Cardiac muscle cell (in vitro differentiated cells and primary cell): ENCODE measurements at regions not wholly inside any gene's neighbourhood (a gene's known extent, or its start where the extent isn't known, plus 50 kb on each side); places are given as distances from the start of the nearest gene placed in this dataset.
"Not testable (repeated sequence)": the region's sequence is repeated elsewhere in the genome, so short reads cannot be mapped to it uniquely, and the experiment has no call there.

Experiments used
- DNase-seq, 2 donors: peaks; one replicate each; pipeline versions ENCODE4 v3.0.0 to v3.0.0-alpha.2; 2010 to 2017; ENCODE audit warnings: low read depth in 1 of 2, low spot score in 1 of 2
- H3K27ac ChIP-seq: fragments of 200-600 bp; sonication (generic); 2 replicates; pipeline ENCODE4 v1.5.1; 2016
- H3K27me3 ChIP-seq: fragments of 200-600 bp; sonication (generic); 2 replicates; pipeline ENCODE4 v1.6.0; 2016; ENCODE audit warnings: control low read depth
- H3K36me3 ChIP-seq: fragments of 200-600 bp; sonication (generic); 2 replicates; pipeline ENCODE4 v1.5.1; 2016; ENCODE audit warnings: control low read depth
- H3K4me1 ChIP-seq: fragments of 200-600 bp; sonication (generic); 2 replicates; pipeline ENCODE4 v1.8.1; 2017; ENCODE audit warnings: low read depth, mild to moderate bottlenecking, mixed run types
- H3K4me3 ChIP-seq: fragments of 200-600 bp; sonication (generic); 2 replicates; pipeline ENCODE4 v1.5.1; 2016; ENCODE audit warnings: mild to moderate bottlenecking
- H3K9me3 ChIP-seq: fragments of 200-600 bp; sonication (generic); 2 replicates; pipeline ENCODE4 v1.5.1; 2017; ENCODE audit warnings: low read depth, mild to moderate bottlenecking, control low read depth
- TF ChIP-seq, protein P1 (sequence below): IDR thresholded peaks from 2 replicates; pipeline ENCODE4 v1.5.1; 2012; ENCODE audit warnings: low read depth, mild to moderate bottlenecking, low read length

DNA sequence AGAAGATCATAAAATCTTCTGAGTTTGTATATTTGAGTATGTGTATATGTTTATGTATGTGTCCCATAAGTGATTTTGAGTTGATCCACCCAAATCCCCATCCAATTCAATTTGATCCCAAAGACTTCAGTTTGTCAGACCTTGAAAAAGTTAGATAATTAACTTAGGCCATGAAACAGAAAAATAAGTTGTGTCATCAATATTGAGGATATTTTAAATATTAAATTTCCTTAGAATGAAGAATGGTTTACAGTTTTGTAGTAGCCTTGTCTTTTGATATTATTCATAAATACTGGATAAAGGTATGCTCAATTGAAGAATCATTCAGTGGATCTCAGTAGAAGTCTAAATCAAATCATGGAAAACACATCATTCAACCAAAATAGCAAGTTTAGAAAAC lies 864.4 kb upstream of the INTU start:
- no peak for DNase-seq
- Histone ChIP-seq H3K4me1 (no peaks in the 10 kb centered on the region), H3K4me3 (no peak overlapping the region), H3K27me3 (no peaks in the 10 kb centered on the region), H3K27ac (no peak overlapping the region), H3K9me3 (no peaks in the 10 kb centered on the region), H3K36me3 (no peaks in the 10 kb centered on the region)
- TF ChIP-seq, protein P1, sequence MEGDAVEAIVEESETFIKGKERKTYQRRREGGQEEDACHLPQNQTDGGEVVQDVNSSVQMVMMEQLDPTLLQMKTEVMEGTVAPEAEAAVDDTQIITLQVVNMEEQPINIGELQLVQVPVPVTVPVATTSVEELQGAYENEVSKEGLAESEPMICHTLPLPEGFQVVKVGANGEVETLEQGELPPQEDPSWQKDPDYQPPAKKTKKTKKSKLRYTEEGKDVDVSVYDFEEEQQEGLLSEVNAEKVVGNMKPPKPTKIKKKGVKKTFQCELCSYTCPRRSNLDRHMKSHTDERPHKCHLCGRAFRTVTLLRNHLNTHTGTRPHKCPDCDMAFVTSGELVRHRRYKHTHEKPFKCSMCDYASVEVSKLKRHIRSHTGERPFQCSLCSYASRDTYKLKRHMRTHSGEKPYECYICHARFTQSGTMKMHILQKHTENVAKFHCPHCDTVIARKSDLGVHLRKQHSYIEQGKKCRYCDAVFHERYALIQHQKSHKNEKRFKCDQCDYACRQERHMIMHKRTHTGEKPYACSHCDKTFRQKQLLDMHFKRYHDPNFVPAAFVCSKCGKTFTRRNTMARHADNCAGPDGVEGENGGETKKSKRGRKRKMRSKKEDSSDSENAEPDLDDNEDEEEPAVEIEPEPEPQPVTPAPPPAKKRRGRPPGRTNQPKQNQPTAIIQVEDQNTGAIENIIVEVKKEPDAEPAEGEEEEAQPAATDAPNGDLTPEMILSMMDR = no peak

DNA sequence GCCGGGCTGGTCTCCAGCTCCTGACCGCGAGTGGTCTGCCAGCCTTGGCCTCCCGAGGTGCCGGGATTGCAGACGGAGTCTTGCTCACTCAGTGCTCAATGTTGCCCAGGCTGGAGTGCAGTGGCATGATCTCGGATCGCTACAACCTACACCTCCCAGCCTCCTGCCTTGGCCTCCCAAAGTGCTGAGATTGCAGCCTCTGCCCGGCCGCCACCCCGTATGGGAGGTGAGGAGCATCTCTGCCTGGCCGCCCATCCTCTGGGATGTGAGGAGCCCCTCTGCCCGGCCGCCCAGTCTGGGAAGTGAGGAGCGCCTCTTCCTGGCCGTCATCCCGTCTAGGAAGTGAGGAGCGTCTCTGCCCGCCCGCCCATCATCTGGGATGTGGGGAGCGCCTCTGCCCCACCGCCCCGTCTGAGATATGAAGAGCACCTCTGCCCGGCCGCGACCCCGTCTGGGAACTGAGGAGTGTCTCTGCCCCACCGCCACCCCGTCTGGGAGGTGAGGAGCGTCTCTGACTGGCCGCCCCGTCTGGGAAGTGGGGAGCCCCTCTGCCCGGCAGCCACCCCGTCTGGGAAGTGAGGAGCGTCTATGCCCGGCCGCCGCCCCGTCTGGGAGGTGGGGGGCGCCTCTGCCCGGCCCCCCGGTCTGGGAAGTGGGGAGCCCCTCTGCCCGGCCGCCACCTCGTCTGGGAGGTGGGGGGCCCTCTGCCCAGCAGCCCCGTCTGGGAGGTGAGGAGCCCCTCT lies 861.8 kb upstream of the INTU start:
- H3K27me3 ChIP-seq, DNase-seq, H3K4me1 ChIP-seq, H3K9me3 ChIP-seq, H3K36me3 ChIP-seq, H3K27ac ChIP-seq, H3K4me3 ChIP-seq: not testable (repeated sequence)

DNA sequence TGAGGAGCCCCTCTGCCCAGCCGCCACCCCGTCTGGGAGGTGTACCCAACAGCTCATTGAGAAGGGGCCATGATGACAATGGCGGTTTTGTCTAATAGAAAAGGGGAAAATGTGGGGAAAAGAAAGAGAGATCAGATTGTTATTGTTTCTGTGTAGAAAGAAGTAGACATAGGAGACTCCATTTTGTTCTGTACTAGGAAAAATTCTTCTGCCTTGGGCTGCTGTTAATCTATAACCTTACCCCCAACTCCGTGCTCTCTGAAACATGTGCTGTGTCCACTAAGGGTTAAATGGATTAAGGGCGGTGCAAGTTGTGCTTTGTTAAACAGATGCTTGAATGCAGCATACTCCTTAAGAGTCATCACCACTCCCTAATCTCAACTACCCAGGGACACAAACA lies 861.1 kb upstream of the INTU start:
- H3K9me3 ChIP-seq, H3K27ac ChIP-seq, H3K4me1 ChIP-seq, H3K36me3 ChIP-seq, DNase-seq, H3K4me3 ChIP-seq, H3K27me3 ChIP-seq: not testable (repeated sequence)

DNA sequence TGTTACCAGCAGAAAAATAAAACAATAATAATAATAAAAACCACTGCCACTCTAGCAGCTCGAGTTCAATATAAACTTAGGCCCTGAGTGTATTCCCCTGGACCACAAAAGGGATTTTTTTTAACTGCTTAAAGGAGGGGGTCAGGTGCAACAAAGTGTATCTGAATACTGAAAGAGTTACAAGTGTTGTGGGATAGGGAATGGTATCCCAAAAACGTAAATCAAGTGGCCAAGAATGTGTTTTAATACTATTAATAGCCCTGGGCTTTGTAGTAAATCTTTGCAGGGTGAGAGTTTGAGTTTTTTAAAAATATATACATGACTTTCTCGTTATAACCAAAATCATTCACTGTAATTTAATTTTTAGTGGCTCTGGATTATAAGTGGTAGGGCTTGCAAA lies 860.1 kb upstream of the INTU start:
- H3K36me3 ChIP-seq = no peaks in the 10 kb centered on the region
- H3K4me1 ChIP-seq = peaks cover 9% of the 10 kb centered on the region
- peak in 1 of 2 donors; percentile 19 for DNase-seq
- H3K27me3 ChIP-seq = no peaks in the 10 kb centered on the region
- TF ChIP-seq, protein P1 = no peak
- no peak overlapping the region for H3K27ac ChIP-seq
- no peaks in the 10 kb centered on the region for H3K9me3 ChIP-seq
- no peak overlapping the region for H3K4me3 ChIP-seq

DNA sequence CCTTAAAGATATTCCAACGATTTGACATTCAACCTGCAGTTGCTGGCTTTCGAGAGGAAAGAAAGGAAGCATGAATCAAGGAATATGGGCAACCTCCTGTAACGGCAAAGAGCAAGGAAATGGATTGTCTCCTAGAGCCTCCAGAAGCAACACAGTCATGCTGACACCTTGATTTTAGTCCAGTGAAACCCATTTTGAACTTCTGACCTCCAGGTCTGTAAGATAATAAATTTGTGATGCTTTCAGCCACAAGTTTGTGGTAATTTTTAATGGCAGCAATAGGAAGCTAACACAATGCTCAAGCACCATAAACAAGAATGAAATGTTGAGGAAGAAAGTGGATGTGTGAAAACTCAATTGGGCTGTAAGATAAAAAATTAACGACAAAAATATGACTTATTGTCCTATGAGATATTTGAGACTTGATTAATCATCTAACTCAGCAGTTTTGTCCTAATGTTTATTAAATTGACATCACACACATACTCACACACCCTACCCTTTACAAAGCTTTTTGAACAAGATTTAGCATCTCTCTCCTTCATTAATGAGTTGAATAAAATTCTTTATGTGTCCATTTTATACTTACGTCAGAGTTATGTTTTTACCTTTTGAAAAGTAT lies 857.2 kb upstream of the INTU start:
- Histone ChIP-seq H3K36me3 (no peaks in the 10 kb centered on the region), H3K9me3 (no peaks in the 10 kb centered on the region), H3K4me1 (peaks cover 9% of the 10 kb centered on the region), H3K27me3 (no peaks in the 10 kb centered on the region), H3K27ac (no peak overlapping the region), H3K4me3 (no peak overlapping the region)
- TF ChIP-seq, protein P1 = no peak
- no peak for DNase-seq

DNA sequence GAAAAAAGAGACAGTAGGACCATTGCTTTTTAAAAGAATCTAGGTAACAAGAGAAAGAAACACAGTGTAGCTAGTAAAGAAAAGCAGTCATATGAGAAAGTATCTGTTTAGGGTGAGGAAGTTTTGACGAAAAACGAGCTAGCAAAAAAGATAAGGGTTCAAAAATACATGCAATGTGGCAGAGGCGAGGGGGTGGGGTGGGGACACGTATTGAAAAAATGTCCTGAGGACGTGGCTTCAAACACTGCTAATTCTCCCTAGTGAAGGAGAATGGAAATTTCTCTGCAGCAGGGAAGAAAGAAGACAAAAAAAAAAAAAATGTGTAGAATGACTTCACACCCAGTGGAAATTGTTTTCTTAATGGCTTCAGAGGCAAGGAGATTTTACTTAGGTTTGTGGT lies 856.4 kb upstream of the INTU start:
- no peaks in the 10 kb centered on the region for H3K27me3 ChIP-seq
- H3K27ac ChIP-seq = no peak overlapping the region
- no peaks in the 10 kb centered on the region for H3K36me3 ChIP-seq

More for the DNA sequence above, 856.4 kb upstream of the INTU start:
- peaks cover 9% of the 10 kb centered on the region for H3K4me1 ChIP-seq
- DNase-seq = peak in 1 of 2 donors; percentile 45
- H3K9me3 ChIP-seq = no peaks in the 10 kb centered on the region
- TF ChIP-seq, protein P1 = no peak
- no peak overlapping the region for H3K4me3 ChIP-seq
